ENCODE measurements at regions not wholly inside any gene's neighbourhood (a gene's known extent, or its start where the extent isn't known, plus 50 kb on each side); places are given as distances from the start of the nearest gene placed in this dataset.

- H4K5ac ChIP-seq (ENCODE audit: low read length): no peak overlapping the region
- H3K27ac ChIP-seq (ENCODE audit: low read depth, low read length): no peak overlapping the region
- H2AK5ac ChIP-seq (ENCODE audit: low read length): no peak overlapping the region
- H3K4me1 ChIP-seq (ENCODE audit: control insufficient read depth, low read depth, low read length): no peaks in the 10 kb centered on the region
- H2BK5ac ChIP-seq (ENCODE audit: low read length): no peak overlapping the region
- no peak overlapping the region for H3K9ac ChIP-seq (ENCODE audit: low read length)
- H3K4me2 ChIP-seq (ENCODE audit: low read length): no peak overlapping the region
- no CpG with 5 or more reads among the region's 6 CpGs for WGBS (ENCODE audit: extremely low coverage, insufficient coverage, low lambda C conversion rate)
- no peak overlapping the region for H3K23ac ChIP-seq (ENCODE audit: low read length)
- H3K27me3 ChIP-seq (ENCODE audit: insufficient read depth, low read length, poor library complexity): no peaks in the 10 kb centered on the region
- no peak overlapping the region for H3K18ac ChIP-seq (ENCODE audit: low read length)
- no peaks in the 10 kb centered on the region for H3K79me2 ChIP-seq (ENCODE audit: control insufficient read depth, insufficient read depth, low read length)
- no peaks in the 10 kb centered on the region for H3K79me1 ChIP-seq (ENCODE audit: low read length)
- DNase-seq: no peak
- H3K56ac ChIP-seq (ENCODE audit: low read length): no peak overlapping the region
- H3K36me3 ChIP-seq (ENCODE audit: control insufficient read depth, insufficient read depth, low read length): no peaks in the 10 kb centered on the region
- no peak overlapping the region for H3K4me3 ChIP-seq (ENCODE audit: low read length)
- no peak overlapping the region for H4K8ac ChIP-seq (ENCODE audit: low read depth, low read length)
- H2BK15ac ChIP-seq (replicated peaks; ENCODE audit: low read depth): no peak overlapping the region
- no peak overlapping the region for H3K4ac ChIP-seq (ENCODE audit: low read depth, low read length)
- no peak overlapping the region for H2BK120ac ChIP-seq (ENCODE audit: low read depth, low read length)
These were observed 140.5 kb upstream of the KLHL25 start for GRCh38 chr15:85935182-85935581.

DNA sequence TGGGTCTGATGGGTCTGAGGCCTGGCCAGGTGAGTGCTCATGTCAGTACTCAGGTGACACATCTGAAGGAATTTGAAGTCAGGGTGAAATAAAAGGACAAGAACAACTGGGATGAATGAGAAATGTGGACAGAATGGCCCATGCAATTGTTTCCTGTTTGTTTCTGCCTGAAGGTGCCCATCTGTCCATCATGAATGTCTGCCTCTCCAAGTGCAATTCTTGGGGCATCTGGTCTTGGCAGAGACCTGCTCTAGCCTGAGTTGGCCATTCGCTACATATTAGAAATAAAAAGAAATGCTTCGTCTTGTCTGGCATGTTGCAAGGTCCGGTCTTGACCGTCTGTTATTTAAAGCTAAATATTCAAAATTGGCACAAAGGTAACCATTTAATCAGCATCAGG lies 142.0 kb upstream of the AGBL1 start:
- H2AK5ac ChIP-seq (ENCODE audit: low read length): no peak overlapping the region
- WGBS (ENCODE audit: extremely low coverage, insufficient coverage, low lambda C conversion rate): no CpG with 5 or more reads among the region's 4 CpGs
- no peak overlapping the region for H3K27ac ChIP-seq (ENCODE audit: low read depth, low read length)

GRCh38 chr15:85941186-85941855 lies 138.3 kb upstream of the AGBL1 start:
- Histone ChIP-seq H4K5ac (ENCODE audit: low read length) (no peak overlapping the region), H2BK5ac (ENCODE audit: low read length) (no peak overlapping the region), H3K79me2 (ENCODE audit: control insufficient read depth, insufficient read depth, low read length) (no peaks in the 10 kb centered on the region), H3K18ac (ENCODE audit: low read length) (no peak overlapping the region), H2BK15ac (replicated peaks; ENCODE audit: low read depth) (no peak overlapping the region), H2AK5ac (ENCODE audit: low read length) (no peak overlapping the region), H2BK120ac (ENCODE audit: low read depth, low read length) (no peak overlapping the region), H3K27me3 (ENCODE audit: insufficient read depth, low read length, poor library complexity) (no peaks in the 10 kb centered on the region), H3K36me3 (ENCODE audit: control insufficient read depth, insufficient read depth, low read length) (no peaks in the 10 kb centered on the region), H3K9ac (ENCODE audit: low read length) (no peak overlapping the region), H4K8ac (ENCODE audit: low read depth, low read length) (no peak overlapping the region), H3K4me3 (ENCODE audit: low read length) (no peak overlapping the region), H3K4me2 (ENCODE audit: low read length) (no peak overlapping the region), H3K79me1 (ENCODE audit: low read length) (no peaks in the 10 kb centered on the region), H3K56ac (ENCODE audit: low read length) (no peak overlapping the region), H3K4ac (ENCODE audit: low read depth, low read length) (no peak overlapping the region), H3K27ac (ENCODE audit: low read depth, low read length) (no peak overlapping the region), H3K23ac (ENCODE audit: low read length) (no peak overlapping the region), H3K4me1 (ENCODE audit: control insufficient read depth, low read depth, low read length) (no peaks in the 10 kb centered on the region)
- no CpG with 5 or more reads among the region's 2 CpGs for whole genome bisulfite sequencing (ENCODE audit: extremely low coverage, insufficient coverage, low lambda C conversion rate)
- DNase-seq: no peak

More for the DNA sequence above, 142.0 kb upstream of the AGBL1 start:
- DNase-seq: no peak
- no peak overlapping the region for H3K56ac ChIP-seq (ENCODE audit: low read length)
- no peak overlapping the region for H3K9ac ChIP-seq (ENCODE audit: low read length)
- H3K23ac ChIP-seq (ENCODE audit: low read length): no peak overlapping the region
- H3K4me3 ChIP-seq (ENCODE audit: low read length): no peak overlapping the region
- no peak overlapping the region for H3K18ac ChIP-seq (ENCODE audit: low read length)
- no peak overlapping the region for H3K4me2 ChIP-seq (ENCODE audit: low read length)
- no peaks in the 10 kb centered on the region for H3K4me1 ChIP-seq (ENCODE audit: control insufficient read depth, low read depth, low read length)
- no peaks in the 10 kb centered on the region for H3K79me2 ChIP-seq (ENCODE audit: control insufficient read depth, insufficient read depth, low read length)
- no peak overlapping the region for H2BK5ac ChIP-seq (ENCODE audit: low read length)
- no peak overlapping the region for H4K5ac ChIP-seq (ENCODE audit: low read length)
- no peak overlapping the region for H2BK120ac ChIP-seq (ENCODE audit: low read depth, low read length)
- no peak overlapping the region for H3K4ac ChIP-seq (ENCODE audit: low read depth, low read length)
- H4K8ac ChIP-seq (ENCODE audit: low read depth, low read length): no peak overlapping the region
- H3K36me3 ChIP-seq (ENCODE audit: control insufficient read depth, insufficient read depth, low read length): no peaks in the 10 kb centered on the region
- no peaks in the 10 kb centered on the region for H3K79me1 ChIP-seq (ENCODE audit: low read length)
- no peak overlapping the region for H2BK15ac ChIP-seq (replicated peaks; ENCODE audit: low read depth)
- no peaks in the 10 kb centered on the region for H3K27me3 ChIP-seq (ENCODE audit: insufficient read depth, low read length, poor library complexity)

DNA sequence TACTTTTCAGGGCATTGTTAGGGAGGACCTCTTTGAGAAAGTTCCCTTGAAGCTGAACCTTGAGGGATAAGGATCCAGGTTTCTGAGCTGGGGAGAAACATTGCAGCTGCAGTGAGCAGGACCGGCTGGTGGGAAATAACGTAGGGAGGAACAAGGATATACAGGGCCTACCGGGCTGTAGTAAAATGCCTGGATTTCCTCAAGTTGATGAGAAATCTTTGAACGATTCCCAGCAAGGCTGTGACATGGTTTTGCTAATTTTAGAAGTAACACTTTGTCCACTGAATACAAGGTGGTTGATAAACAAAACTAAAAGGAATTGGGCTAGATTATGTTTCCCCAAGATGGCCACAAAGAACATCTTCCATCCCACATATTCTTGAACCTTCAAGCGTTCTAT lies 137.0 kb upstream of the AGBL1 start:
- Histone ChIP-seq H2BK120ac (ENCODE audit: low read depth, low read length) (no peak overlapping the region), H3K79me2 (ENCODE audit: control insufficient read depth, insufficient read depth, low read length) (no peaks in the 10 kb centered on the region), H2BK5ac (ENCODE audit: low read length) (no peak overlapping the region), H3K4me2 (ENCODE audit: low read length) (no peak overlapping the region), H4K8ac (ENCODE audit: low read depth, low read length) (no peak overlapping the region), H4K5ac (ENCODE audit: low read length) (no peak overlapping the region), H3K4me3 (ENCODE audit: low read length) (no peak overlapping the region), H2BK15ac (replicated peaks; ENCODE audit: low read depth) (no peak overlapping the region), H3K27ac (ENCODE audit: low read depth, low read length) (no peak overlapping the region), H3K4ac (ENCODE audit: low read depth, low read length) (no peak overlapping the region), H3K23ac (ENCODE audit: low read length) (no peak overlapping the region), H3K56ac (ENCODE audit: low read length) (no peak overlapping the region), H3K9ac (ENCODE audit: low read length) (no peak overlapping the region), H3K4me1 (ENCODE audit: control insufficient read depth, low read depth, low read length) (no peaks in the 10 kb centered on the region), H2AK5ac (ENCODE audit: low read length) (no peak overlapping the region), H3K79me1 (ENCODE audit: low read length) (no peaks in the 10 kb centered on the region), H3K18ac (ENCODE audit: low read length) (no peak overlapping the region), H3K27me3 (ENCODE audit: insufficient read depth, low read length, poor library complexity) (no peaks in the 10 kb centered on the region), H3K36me3 (ENCODE audit: control insufficient read depth, insufficient read depth, low read length) (no peaks in the 10 kb centered on the region)
- DNase-seq: no peak
- no CpG with 5 or more reads among the region's 5 CpGs for WGBS (ENCODE audit: extremely low coverage, insufficient coverage, low lambda C conversion rate)

DNA sequence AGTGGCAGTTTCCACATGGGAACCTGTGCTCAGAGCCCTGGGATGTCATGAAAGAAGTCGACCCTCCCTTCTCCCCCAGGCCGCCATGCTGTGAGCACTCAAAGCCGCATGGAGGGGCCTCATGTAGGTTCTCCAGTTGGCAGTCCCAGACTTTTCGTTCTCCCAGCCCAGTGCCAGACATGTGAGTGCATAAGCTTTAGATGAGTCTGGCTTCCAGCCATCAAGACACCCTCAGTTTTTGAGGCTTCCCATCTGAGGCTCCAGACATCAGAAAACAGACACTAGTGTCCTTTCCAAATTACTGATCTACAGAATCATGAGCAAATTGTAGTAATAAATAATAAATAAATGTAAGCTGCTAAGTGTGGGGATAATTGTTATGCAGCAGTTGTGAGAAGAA lies 136.5 kb upstream of the AGBL1 start:
- Histone ChIP-seq H3K4me1 (ENCODE audit: control insufficient read depth, low read depth, low read length) (no peaks in the 10 kb centered on the region), H3K36me3 (ENCODE audit: control insufficient read depth, insufficient read depth, low read length) (no peaks in the 10 kb centered on the region), H4K8ac (ENCODE audit: low read depth, low read length) (no peak overlapping the region), H3K79me1 (ENCODE audit: low read length) (no peaks in the 10 kb centered on the region), H3K4me3 (ENCODE audit: low read length) (no peak overlapping the region), H2AK5ac (ENCODE audit: low read length) (no peak overlapping the region), H3K9ac (ENCODE audit: low read length) (no peak overlapping the region), H3K18ac (ENCODE audit: low read length) (no peak overlapping the region), H3K56ac (ENCODE audit: low read length) (no peak overlapping the region), H2BK15ac (replicated peaks; ENCODE audit: low read depth) (no peak overlapping the region), H3K79me2 (ENCODE audit: control insufficient read depth, insufficient read depth, low read length) (no peaks in the 10 kb centered on the region), H4K5ac (ENCODE audit: low read length) (no peak overlapping the region), H3K4ac (ENCODE audit: low read depth, low read length) (no peak overlapping the region), H2BK120ac (ENCODE audit: low read depth, low read length) (no peak overlapping the region), H3K4me2 (ENCODE audit: low read length) (no peak overlapping the region), H3K27me3 (ENCODE audit: insufficient read depth, low read length, poor library complexity) (no peaks in the 10 kb centered on the region), H3K27ac (ENCODE audit: low read depth, low read length) (no peak overlapping the region), H2BK5ac (ENCODE audit: low read length) (no peak overlapping the region), H3K23ac (ENCODE audit: low read length) (no peak overlapping the region)
- DNase-seq: no peak
- WGBS (ENCODE audit: extremely low coverage, insufficient coverage, low lambda C conversion rate): no CpG with 5 or more reads among the region's 4 CpGs

DNA sequence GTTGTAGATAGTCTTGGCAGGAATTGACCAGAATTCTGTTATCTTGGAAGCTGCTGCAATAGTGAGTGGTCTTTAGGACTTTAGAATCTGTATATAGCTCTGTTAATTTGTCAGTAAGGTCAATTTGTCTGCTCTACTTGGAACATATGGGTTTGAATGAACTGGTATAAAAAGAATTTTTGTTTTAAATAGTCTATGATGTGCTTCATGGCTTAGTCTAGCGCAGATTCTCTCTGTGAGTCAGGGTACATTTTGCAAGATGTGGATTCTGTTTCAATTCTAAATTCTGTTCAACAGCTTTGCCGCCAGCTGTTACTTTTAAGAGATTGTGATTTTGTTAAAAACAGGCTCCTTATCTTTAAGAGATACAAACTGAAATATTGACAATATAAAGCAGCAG lies 135.9 kb upstream of the AGBL1 start:
- H3K27ac ChIP-seq (ENCODE audit: low read depth, low read length): no peak overlapping the region

More for the DNA sequence above, 135.9 kb upstream of the AGBL1 start:
- H3K79me1 ChIP-seq (ENCODE audit: low read length): no peaks in the 10 kb centered on the region
- no peaks in the 10 kb centered on the region for H3K4me1 ChIP-seq (ENCODE audit: control insufficient read depth, low read depth, low read length)
- H3K18ac ChIP-seq (ENCODE audit: low read length): no peak overlapping the region
- WGBS (ENCODE audit: extremely low coverage, insufficient coverage, low lambda C conversion rate): no CpG with 5 or more reads among the region's 2 CpGs
- H2BK15ac ChIP-seq (replicated peaks; ENCODE audit: low read depth): no peak overlapping the region
- H3K9ac ChIP-seq (ENCODE audit: low read length): no peak overlapping the region
- H4K5ac ChIP-seq (ENCODE audit: low read length): no peak overlapping the region
- no peaks in the 10 kb centered on the region for H3K36me3 ChIP-seq (ENCODE audit: control insufficient read depth, insufficient read depth, low read length)
- no peaks in the 10 kb centered on the region for H3K79me2 ChIP-seq (ENCODE audit: control insufficient read depth, insufficient read depth, low read length)
- no peak overlapping the region for H3K4ac ChIP-seq (ENCODE audit: low read depth, low read length)
- no peak overlapping the region for H3K23ac ChIP-seq (ENCODE audit: low read length)
- no peak overlapping the region for H3K4me2 ChIP-seq (ENCODE audit: low read length)
- H2BK5ac ChIP-seq (ENCODE audit: low read length): no peak overlapping the region
- no peak overlapping the region for H3K4me3 ChIP-seq (ENCODE audit: low read length)
- no peak overlapping the region for H3K56ac ChIP-seq (ENCODE audit: low read length)
- no peak overlapping the region for H2BK120ac ChIP-seq (ENCODE audit: low read depth, low read length)
- H4K8ac ChIP-seq (ENCODE audit: low read depth, low read length): no peak overlapping the region
- DNase-seq: no peak
- H3K27me3 ChIP-seq (ENCODE audit: insufficient read depth, low read length, poor library complexity): no peaks in the 10 kb centered on the region
- no peak overlapping the region for H2AK5ac ChIP-seq (ENCODE audit: low read length)
